Right lobe of liver (tissue), 4 donors: ENCODE measurements at regions not wholly inside any gene's neighbourhood (a gene's known extent, or its start where the extent isn't known, plus 50 kb on each side); places are given as distances from the start of the nearest gene placed in this dataset.

Experiments
- POLR2A ChIP-seq: fragments of 450-650 bp; IDR thresholded peaks from one replicate; pipeline ENCODE4 v1.6.1; 2017; ENCODE audit warnings: antibody characterized with exemption, mild to moderate bottlenecking
- TF ChIP-seq, protein P1 (sequence below), 4 donors: fragments of 200-600 bp in 3 of 4; fragments of 450-650 bp in 1 of 4; IDR thresholded peaks; one replicate each; pipeline versions ENCODE4 v1.5.1 to v1.8.0; 2016 to 2022; ENCODE audit warnings: antibody characterized with exemption in 4 of 4, mild to moderate bottlenecking in 2 of 4
- donor health status: DM: no; HTN: no; CAD: no.
- donor health status: DM: no; HTN: no; CAD: no.
- donor health status: DM: no; HTN: yes; CAD: no.

GRCh38 chr1:29851691-29852090 lies 615.4 kb downstream of the PTPRU start:
- TF ChIP-seq POLR2A, result no peak
- TF ChIP-seq, protein P1, sequence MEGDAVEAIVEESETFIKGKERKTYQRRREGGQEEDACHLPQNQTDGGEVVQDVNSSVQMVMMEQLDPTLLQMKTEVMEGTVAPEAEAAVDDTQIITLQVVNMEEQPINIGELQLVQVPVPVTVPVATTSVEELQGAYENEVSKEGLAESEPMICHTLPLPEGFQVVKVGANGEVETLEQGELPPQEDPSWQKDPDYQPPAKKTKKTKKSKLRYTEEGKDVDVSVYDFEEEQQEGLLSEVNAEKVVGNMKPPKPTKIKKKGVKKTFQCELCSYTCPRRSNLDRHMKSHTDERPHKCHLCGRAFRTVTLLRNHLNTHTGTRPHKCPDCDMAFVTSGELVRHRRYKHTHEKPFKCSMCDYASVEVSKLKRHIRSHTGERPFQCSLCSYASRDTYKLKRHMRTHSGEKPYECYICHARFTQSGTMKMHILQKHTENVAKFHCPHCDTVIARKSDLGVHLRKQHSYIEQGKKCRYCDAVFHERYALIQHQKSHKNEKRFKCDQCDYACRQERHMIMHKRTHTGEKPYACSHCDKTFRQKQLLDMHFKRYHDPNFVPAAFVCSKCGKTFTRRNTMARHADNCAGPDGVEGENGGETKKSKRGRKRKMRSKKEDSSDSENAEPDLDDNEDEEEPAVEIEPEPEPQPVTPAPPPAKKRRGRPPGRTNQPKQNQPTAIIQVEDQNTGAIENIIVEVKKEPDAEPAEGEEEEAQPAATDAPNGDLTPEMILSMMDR (IDR thresholded peaks at IDR 0.05), result no peak
